Activated naive CD8-positive, alpha-beta T cell (primary cell): ENCODE measurements at regions not wholly inside any gene's neighbourhood (a gene's known extent, or its start where the extent isn't known, plus 50 kb on each side); places are given as distances from the start of the nearest gene placed in this dataset.
"Not testable (repeated sequence)": the region's sequence is repeated elsewhere in the genome, so short reads cannot be mapped to it uniquely, and the experiment has no call there.

Experiments used
- H3K27ac Mint-ChIP-seq: one replicate; pipeline ENCODE4 v1.8.0; 2021; ENCODE audit warnings: mixed read lengths
- H3K27me3 Mint-ChIP-seq: one replicate; pipeline ENCODE4 v1.8.0; 2021; ENCODE audit warnings: mixed read lengths
- H3K36me3 Mint-ChIP-seq: one replicate; pipeline ENCODE4 v1.8.0; 2021; ENCODE audit warnings: mixed read lengths
- H3K4me1 Mint-ChIP-seq: one replicate; pipeline ENCODE4 v1.8.0; 2021; ENCODE audit warnings: low read depth, mixed read lengths
- H3K4me3 Mint-ChIP-seq: one replicate; pipeline ENCODE4 v1.8.0; 2021; ENCODE audit warnings: mild to moderate bottlenecking, mixed read lengths
- H3K9me3 Mint-ChIP-seq: one replicate; pipeline ENCODE4 v1.8.0; 2021; ENCODE audit warnings: low read depth, mixed read lengths

GRCh38 chr6:100226811-100227210 is 232.8 kb upstream of the MCHR2 start:
- Mint-ChIP-seq H3K4me1 (peaks cover 12% of the 10 kb centered on the region), H3K4me3 (no peak overlapping the region), H3K27ac (no peak overlapping the region), H3K27me3 (peaks cover 21% of the 10 kb centered on the region), H3K9me3 (no peaks in the 10 kb centered on the region), H3K36me3 (no peaks in the 10 kb centered on the region)

GRCh38 chr6:100223952-100224351 is 229.9 kb upstream of the MCHR2 start:
- not testable (repeated sequence) for H3K4me1 Mint-ChIP-seq, H3K36me3 Mint-ChIP-seq, H3K4me3 Mint-ChIP-seq, H3K9me3 Mint-ChIP-seq, H3K27ac Mint-ChIP-seq
- H3K27me3 Mint-ChIP-seq, result peaks cover 11% of the 10 kb centered on the region

- no peak overlapping the region for H3K4me3 Mint-ChIP-seq
- no peaks in the 10 kb centered on the region for H3K9me3 Mint-ChIP-seq
- no peak overlapping the region for H3K27ac Mint-ChIP-seq
- peaks cover under 1% of the 10 kb centered on the region for H3K27me3 Mint-ChIP-seq
- no peaks in the 10 kb centered on the region for H3K4me1 Mint-ChIP-seq
- no peaks in the 10 kb centered on the region for H3K36me3 Mint-ChIP-seq
These were observed 226.5 kb upstream of the MCHR2 start for GRCh38 chr6:100220543-100220942.

GRCh38 chr6:100217225-100218012 is 223.4 kb upstream of the MCHR2 start:
- Mint-ChIP-seq H3K36me3 (no peaks in the 10 kb centered on the region), H3K9me3 (no peaks in the 10 kb centered on the region), H3K27ac (no peak overlapping the region), H3K4me3 (no peak overlapping the region), H3K4me1 (no peaks in the 10 kb centered on the region), H3K27me3 (peaks cover 2% of the 10 kb centered on the region)

DNA sequence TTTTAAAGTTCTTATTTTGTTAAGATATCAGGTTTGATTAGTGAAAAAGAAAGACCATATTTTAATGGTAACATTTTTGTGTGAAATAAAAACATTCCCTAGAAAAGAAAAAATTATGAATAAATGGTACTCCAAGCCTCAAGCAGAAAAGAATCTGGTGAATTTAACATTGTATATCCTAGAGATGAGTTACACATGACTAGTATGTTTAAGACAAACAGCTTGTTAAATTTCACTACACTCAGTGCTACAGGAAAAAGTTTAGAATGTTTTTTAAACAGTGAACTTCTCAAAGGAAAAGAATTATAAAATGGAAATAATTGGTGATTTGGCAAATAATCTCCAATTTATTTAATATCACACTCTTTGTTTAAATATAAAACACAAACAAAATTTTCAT is 222.7 kb upstream of the MCHR2 start:
- H3K4me3 Mint-ChIP-seq, result no peak overlapping the region
- no peaks in the 10 kb centered on the region for H3K9me3 Mint-ChIP-seq
- H3K27me3 Mint-ChIP-seq, result peaks cover 2% of the 10 kb centered on the region
- H3K27ac Mint-ChIP-seq, result no peak overlapping the region
- no peaks in the 10 kb centered on the region for H3K4me1 Mint-ChIP-seq
- H3K36me3 Mint-ChIP-seq, result no peaks in the 10 kb centered on the region

GRCh38 chr6:100212131-100212530 is 218.1 kb upstream of the MCHR2 start:
- Mint-ChIP-seq H3K27me3 (peaks cover 2% of the 10 kb centered on the region), H3K4me3 (no peak overlapping the region), H3K9me3 (no peaks in the 10 kb centered on the region), H3K27ac (no peak overlapping the region), H3K36me3 (no peaks in the 10 kb centered on the region), H3K4me1 (no peaks in the 10 kb centered on the region)

DNA sequence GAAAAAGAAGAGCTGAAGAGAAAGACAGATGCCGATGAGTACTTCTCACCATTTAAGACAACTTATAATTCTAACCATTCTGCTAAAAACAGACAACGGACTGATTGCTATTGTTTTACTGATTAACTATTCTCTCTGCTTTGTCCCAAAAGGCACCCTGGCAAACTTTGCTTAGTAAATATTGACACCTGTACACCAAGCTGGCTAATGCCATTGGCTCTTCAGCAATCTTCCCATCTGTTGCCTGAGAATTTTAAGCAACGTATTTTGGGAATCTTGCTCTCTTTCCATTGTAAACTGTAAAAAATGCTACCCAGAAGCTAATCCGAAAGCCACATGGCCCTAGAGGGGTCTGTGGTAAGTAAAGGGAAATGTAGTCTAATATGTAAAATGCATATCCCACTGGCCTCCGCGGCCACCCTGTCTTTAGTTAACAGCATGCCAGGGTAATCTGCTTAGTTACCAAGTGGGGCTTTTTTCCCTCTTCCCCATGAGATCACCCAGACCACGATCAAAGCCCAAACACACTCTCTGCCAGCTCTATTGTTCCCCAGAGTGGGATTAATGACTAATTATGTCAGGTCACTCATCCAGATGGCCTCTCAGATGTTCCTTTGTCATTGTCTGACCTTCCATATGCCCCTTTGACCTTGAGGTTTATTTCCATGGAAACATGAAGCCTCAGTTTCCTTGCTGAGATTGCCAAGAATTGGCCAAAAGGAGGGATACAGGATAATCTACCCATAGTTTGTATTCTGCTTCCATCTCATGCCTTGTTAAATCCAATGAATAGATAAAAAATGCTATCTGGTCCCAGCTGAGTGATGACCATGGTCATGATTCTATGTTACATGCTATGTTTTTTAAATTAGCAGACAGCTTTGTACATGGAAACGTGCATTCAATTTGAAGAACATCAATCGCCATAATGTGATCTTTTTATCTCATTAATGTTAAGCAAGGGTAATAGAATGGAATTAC is 216.4 kb upstream of the MCHR2 start:
- no peaks in the 10 kb centered on the region for H3K9me3 Mint-ChIP-seq
- peaks cover 2% of the 10 kb centered on the region for H3K27me3 Mint-ChIP-seq
- no peak overlapping the region for H3K27ac Mint-ChIP-seq
- H3K4me3 Mint-ChIP-seq, result no peak overlapping the region
- no peaks in the 10 kb centered on the region for H3K36me3 Mint-ChIP-seq
- H3K4me1 Mint-ChIP-seq, result no peaks in the 10 kb centered on the region

DNA sequence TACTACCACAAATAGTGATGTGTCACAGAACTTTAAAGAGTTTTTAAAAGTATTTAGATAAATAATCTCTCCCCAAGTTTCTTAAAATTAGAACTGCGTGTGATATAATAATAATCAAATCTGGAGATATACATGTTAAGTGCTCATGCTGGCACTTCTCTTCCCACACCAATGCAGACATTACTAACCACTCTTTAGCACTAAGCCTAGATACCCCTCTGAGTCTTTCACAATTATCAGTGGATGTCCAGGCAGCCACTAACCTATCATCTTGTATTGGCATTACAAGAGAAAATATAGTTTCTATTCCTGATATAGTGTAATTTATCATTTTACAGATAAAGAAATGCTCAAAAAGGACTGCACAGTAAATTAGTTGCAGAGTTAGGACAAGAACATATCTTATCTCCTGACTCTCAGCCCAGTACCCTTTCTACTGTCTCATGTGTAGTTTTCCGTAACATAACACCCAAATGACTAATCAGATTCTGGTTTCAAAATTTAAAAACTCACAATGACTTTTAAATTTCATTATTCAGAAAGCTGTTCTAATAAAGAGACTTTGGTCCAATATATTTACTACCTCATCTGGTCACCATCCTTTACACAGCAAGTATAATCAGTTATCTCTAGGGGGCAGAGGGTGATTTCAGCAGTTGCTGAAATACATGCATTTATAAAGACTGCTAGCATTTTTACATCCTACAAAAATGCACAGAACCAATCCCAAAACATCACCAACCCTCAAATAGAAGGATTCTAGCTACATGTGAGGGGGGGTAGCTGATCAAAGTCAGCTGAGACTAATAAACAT is 215.5 kb upstream of the MCHR2 start:
- H3K4me1 Mint-ChIP-seq, result no peaks in the 10 kb centered on the region
- no peaks in the 10 kb centered on the region for H3K9me3 Mint-ChIP-seq

GRCh38 chr6:100203400-100203799 is 209.4 kb upstream of the MCHR2 start:
- Mint-ChIP-seq H3K4me1 (no peaks in the 10 kb centered on the region), H3K27ac (no peak overlapping the region), H3K27me3 (no peaks in the 10 kb centered on the region), H3K36me3 (no peaks in the 10 kb centered on the region), H3K9me3 (peaks cover 5% of the 10 kb centered on the region), H3K4me3 (no peak overlapping the region)

More for the DNA sequence above, 215.5 kb upstream of the MCHR2 start:
- no peaks in the 10 kb centered on the region for H3K36me3 Mint-ChIP-seq
- H3K27me3 Mint-ChIP-seq, result peaks cover 2% of the 10 kb centered on the region
- H3K27ac Mint-ChIP-seq, result no peak overlapping the region
- H3K4me3 Mint-ChIP-seq, result no peak overlapping the region

GRCh38 chr6:100202417-100203194 is 208.6 kb upstream of the MCHR2 start:
- peaks cover 5% of the 10 kb centered on the region for H3K9me3 Mint-ChIP-seq
- no peak overlapping the region for H3K4me3 Mint-ChIP-seq
- no peaks in the 10 kb centered on the region for H3K36me3 Mint-ChIP-seq
- no peak overlapping the region for H3K27ac Mint-ChIP-seq
- no peaks in the 10 kb centered on the region for H3K27me3 Mint-ChIP-seq
- no peaks in the 10 kb centered on the region for H3K4me1 Mint-ChIP-seq

GRCh38 chr6:100196214-100196982 is 202.4 kb upstream of the MCHR2 start:
- not testable (repeated sequence) for H3K4me1 Mint-ChIP-seq, H3K36me3 Mint-ChIP-seq, H3K27me3 Mint-ChIP-seq, H3K9me3 Mint-ChIP-seq, H3K4me3 Mint-ChIP-seq, H3K27ac Mint-ChIP-seq

DNA sequence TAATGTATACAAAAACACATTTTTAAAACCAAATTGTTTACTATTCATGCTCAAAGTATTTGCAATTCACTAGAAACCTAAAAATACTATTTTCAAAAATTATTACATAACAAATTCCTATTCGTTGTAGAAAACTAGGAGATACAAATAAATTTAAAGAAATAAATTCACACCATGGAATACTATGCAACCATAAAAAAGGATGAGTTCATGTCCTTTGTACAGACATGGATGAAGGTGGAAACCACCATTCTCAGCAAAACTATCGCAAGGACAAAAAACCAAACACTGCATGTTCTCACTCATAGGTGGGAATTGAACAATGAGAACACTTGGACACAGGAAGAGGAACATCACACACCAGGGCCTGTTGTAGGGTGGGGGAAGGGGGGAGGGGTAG is 201.2 kb upstream of the MCHR2 start:
- not testable (repeated sequence) for H3K36me3 Mint-ChIP-seq, H3K27ac Mint-ChIP-seq, H3K4me3 Mint-ChIP-seq, H3K4me1 Mint-ChIP-seq, H3K27me3 Mint-ChIP-seq, H3K9me3 Mint-ChIP-seq

GRCh38 chr6:100194535-100194934 is 200.5 kb upstream of the MCHR2 start:
- Mint-ChIP-seq H3K36me3 (peaks cover 2% of the 10 kb centered on the region), H3K27ac (no peak overlapping the region), H3K27me3 (peaks cover 3% of the 10 kb centered on the region), H3K4me1 (no peaks in the 10 kb centered on the region), H3K4me3 (no peak overlapping the region), H3K9me3 (peaks cover 3% of the 10 kb centered on the region)

DNA sequence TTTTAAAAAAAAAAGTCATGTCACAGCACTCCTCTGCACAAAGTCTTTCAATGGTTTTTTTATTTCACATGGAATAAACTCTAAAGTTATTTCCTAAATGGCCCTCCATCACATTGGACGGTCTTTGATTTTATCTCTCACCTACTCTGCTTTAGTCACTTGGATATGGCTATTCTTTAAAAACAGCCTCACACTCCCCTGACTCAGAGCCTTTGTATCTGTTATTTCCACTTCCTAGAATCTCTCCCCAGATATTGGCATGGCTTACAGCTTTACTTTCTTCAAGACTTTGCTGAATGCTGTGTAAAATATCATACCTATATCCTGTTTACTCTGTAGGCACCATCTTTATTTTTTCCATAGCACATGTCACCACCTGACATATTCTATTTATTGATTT is 194.7 kb upstream of the MCHR2 start:
- no peaks in the 10 kb centered on the region for H3K9me3 Mint-ChIP-seq
- no peaks in the 10 kb centered on the region for H3K4me1 Mint-ChIP-seq
- H3K27me3 Mint-ChIP-seq, result peaks cover 3% of the 10 kb centered on the region
- no peak overlapping the region for H3K4me3 Mint-ChIP-seq
- H3K36me3 Mint-ChIP-seq, result no peaks in the 10 kb centered on the region
- no peak overlapping the region for H3K27ac Mint-ChIP-seq
